Thyroid gland (tissue), 4 donors: ENCODE measurements at regions not wholly inside any gene's neighbourhood (a gene's known extent, or its start where the extent isn't known, plus 50 kb on each side); places are given as distances from the start of the nearest gene placed in this dataset.

ENCODE experiments used
- DNase-seq, 2 donors: peaks; one replicate each; pipeline ENCODE4 v3.0.0-alpha.2; 2019
- H3K27ac ChIP-seq, 3 donors: fragments of 200-600 bp; sonication (generic); 1 replicate in 2 of 3; 2 replicates in 1 of 3; pipeline ENCODE4 v1.5.1; 2016 to 2019; ENCODE audit warnings: mild to moderate bottlenecking in 1 of 3, moderate library complexity in 1 of 3
- H3K27me3 ChIP-seq: fragments of 200-600 bp; sonication (generic); one replicate; pipeline ENCODE4 v1.5.1; 2019
- H3K36me3 ChIP-seq, 2 donors: fragments of 200-600 bp; sonication (generic); one replicate each; pipeline ENCODE4 v1.5.1; 2016 to 2019
- H3K4me1 ChIP-seq, 2 donors: fragments of 200-600 bp; sonication (generic); one replicate each; pipeline ENCODE4 v1.5.1; 2017 to 2019
- H3K4me3 ChIP-seq, 3 donors: fragments of 200-600 bp; sonication (generic); replicated peaks in 1 of 3; 1 replicate in 2 of 3; 2 replicates in 1 of 3; pipeline ENCODE4 v1.5.1; 2016; ENCODE audit warnings: mild to moderate bottlenecking in 1 of 3
- H3K9me3 ChIP-seq: fragments of 200-600 bp; sonication (generic); one replicate; pipeline ENCODE4 v1.5.1; 2017
- CTCF ChIP-seq, 6 experiments: fragments of 200-600 bp in 3 of 6; fragments of 450-650 bp in 3 of 6; sonication (generic) in 3 of 6; IDR thresholded peaks; one replicate each; pipeline ENCODE4 v1.5.1; 2016 to 2019; ENCODE audit warnings: antibody characterized with exemption in 6 of 6, mild to moderate bottlenecking in 2 of 6, inconsistent platforms in 1 of 6, moderate library complexity in 1 of 6
- POLR2A ChIP-seq, 2 donors: fragments of 450-650 bp; IDR thresholded peaks; one replicate each; pipeline ENCODE4 v1.6.1; 2017; ENCODE audit warnings: antibody characterized with exemption in 2 of 2, mild to moderate bottlenecking in 2 of 2, moderate library complexity in 1 of 2
- WGBS, 2 donors: methylation state at CpG; one replicate each; pipeline ENCODE4 v1.1.5; 2017; 5-methylcytosine and 5-hydroxymethylcytosine counted together
- intact Hi-C: fragments of 100-400 bp; cut with DNase I; formaldehyde crosslinking; loops from one replicate; pipeline ENCODE4 v1.15.1; 2023

- intact Hi-C loops: no loop called here
- TF ChIP-seq CTCF (IDR thresholded peaks at IDR 0.05) (no peak), POLR2A (IDR thresholded peaks at IDR 0.05) (no peak)
- no peaks in the 10 kb centered on the region for H3K4me1 ChIP-seq
- H3K27me3 ChIP-seq: no peaks in the 10 kb centered on the region
- 70 to 71% methylated on average over 4 of the region's 4 CpGs for WGBS, 2 donors
- DNase-seq: no peak
- no peak overlapping the region for H3K4me3 ChIP-seq
- H3K36me3 ChIP-seq: no peaks in the 10 kb centered on the region
- no peaks in the 10 kb centered on the region for H3K9me3 ChIP-seq
- no peak overlapping the region for H3K27ac ChIP-seq
These were observed 244.6 kb upstream of the TET2 start for GRCh38 chr4:104901961-104902605.

GRCh38 chr4:104905065-104905464, 241.6 kb upstream of the TET2 start:
- DNase-seq: no peak
- no peaks in the 10 kb centered on the region for H3K36me3 ChIP-seq
- intact Hi-C loops: no loop called here
- TF ChIP-seq CTCF (IDR thresholded peaks at IDR 0.05) (no peak), POLR2A (IDR thresholded peaks at IDR 0.05) (no peak)
- no peaks in the 10 kb centered on the region for H3K9me3 ChIP-seq
- H3K4me3 ChIP-seq: no peak overlapping the region
- H3K27me3 ChIP-seq: no peaks in the 10 kb centered on the region
- H3K27ac ChIP-seq: no peak overlapping the region
- 78 to 83% methylated on average over 2 of the region's 2 CpGs for WGBS, 2 donors
- H3K4me1 ChIP-seq: peaks cover 0 to 7% of the 10 kb centered on the region in 2 donors

GRCh38 chr4:104905546-104905945, 241.1 kb upstream of the TET2 start:
- Histone ChIP-seq H3K27ac (no peak overlapping the region), H3K36me3 (no peaks in the 10 kb centered on the region), H3K27me3 (no peaks in the 10 kb centered on the region), H3K4me3 (no peak overlapping the region), H3K9me3 (no peaks in the 10 kb centered on the region), H3K4me1 (peaks cover 0 to 7% of the 10 kb centered on the region in 2 donors)
- DNase-seq: no peak
- intact Hi-C loops: no loop called here
- TF ChIP-seq POLR2A (IDR thresholded peaks at IDR 0.05) (no peak), CTCF (IDR thresholded peaks at IDR 0.05) (no peak)
- 22 to 26% methylated on average over 1 of the region's 1 CpG for WGBS, 2 donors

- Histone ChIP-seq H3K9me3 (no peaks in the 10 kb centered on the region), H3K4me1 (peaks cover 0 to 7% of the 10 kb centered on the region in 2 donors), H3K27me3 (no peaks in the 10 kb centered on the region), H3K4me3 (no peak overlapping the region), H3K36me3 (no peaks in the 10 kb centered on the region), H3K27ac (no peak overlapping the region)
- TF ChIP-seq POLR2A (IDR thresholded peaks at IDR 0.05) (no peak), CTCF (IDR thresholded peaks at IDR 0.05) (no peak)
- intact Hi-C loops: no loop called here
- 26 to 34% methylated on average over 2 of the region's 2 CpGs for WGBS, 2 donors
- DNase-seq: peak; percentile 10 to 14
These were observed 240.4 kb upstream of the TET2 start for GRCh38 chr4:104906276-104906675.

GRCh38 chr4:104907074-104907649, 239.5 kb upstream of the TET2 start:
- WGBS, 2 donors: 78 to 87% methylated on average over 12 of the region's 12 CpGs
- H3K27me3 ChIP-seq: no peaks in the 10 kb centered on the region

More at GRCh38 chr4:104907074-104907649, 239.5 kb upstream of the TET2 start:
- no peak for TF ChIP-seq CTCF (IDR thresholded peaks at IDR 0.05)
- no peak for TF ChIP-seq POLR2A (IDR thresholded peaks at IDR 0.05)
- intact Hi-C loops: no loop called here
- peaks cover 0 to 7% of the 10 kb centered on the region in 2 donors for H3K4me1 ChIP-seq
- H3K36me3 ChIP-seq: no peaks in the 10 kb centered on the region
- no peak overlapping the region for H3K4me3 ChIP-seq
- no peaks in the 10 kb centered on the region for H3K9me3 ChIP-seq
- DNase-seq: no peak
- no peak overlapping the region for H3K27ac ChIP-seq
